DMS153 treated with DMSO at 0.1 percent for 48 hours (cell line): ENCODE measurements at regions not wholly inside any gene's neighbourhood (a gene's known extent, or its start where the extent isn't known, plus 50 kb on each side); places are given as distances from the start of the nearest gene placed in this dataset.

Experiments used
- DNase-seq: peaks from one replicate; lab custom pipeline; 2025; ENCODE audit not compliant: unreplicated experiment; lab: John Stamatoyannopoulos, UW

DNA sequence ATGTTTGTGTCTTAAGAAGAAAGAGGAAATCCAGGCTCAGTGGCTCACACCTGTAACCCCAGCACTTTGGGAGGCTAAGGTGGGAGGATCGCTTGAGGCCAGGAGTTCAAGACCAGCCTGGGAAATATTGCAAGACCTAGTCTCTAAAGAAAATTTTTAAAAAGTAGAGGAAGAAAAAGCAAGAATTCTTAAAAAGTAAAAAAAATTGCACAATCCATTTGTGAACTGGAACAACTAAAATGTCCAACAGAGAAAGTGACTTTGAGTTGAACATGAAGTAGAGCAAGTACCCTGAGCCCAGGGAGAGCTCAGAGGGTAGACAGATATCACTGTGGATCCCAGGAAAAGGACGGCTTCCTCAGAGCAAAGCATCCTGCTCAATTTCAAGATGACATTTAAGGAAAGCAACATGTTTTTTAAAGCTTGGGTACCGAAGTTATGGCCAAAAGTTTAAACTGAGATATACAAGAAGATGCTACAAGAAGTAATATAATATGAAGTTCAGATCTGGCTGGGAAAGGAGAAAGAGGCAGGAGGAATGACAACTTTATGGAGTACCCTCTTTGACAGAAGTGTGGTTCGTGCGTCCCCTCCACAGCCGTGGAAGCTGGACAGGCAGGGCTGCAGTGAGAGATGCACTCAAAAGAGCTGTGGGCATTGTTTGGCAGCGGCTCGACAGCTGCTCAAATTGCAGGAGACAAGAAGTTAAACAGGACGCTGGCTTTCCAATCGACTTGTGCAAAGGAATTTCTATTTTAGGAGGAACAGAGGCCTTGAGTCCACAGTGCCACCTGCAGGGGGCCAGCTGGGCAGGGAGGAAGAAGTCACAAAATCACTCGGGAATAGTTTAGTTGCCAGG is 201.3 kb downstream of the JCAD start:
- DNase-seq, result no peak

DNA sequence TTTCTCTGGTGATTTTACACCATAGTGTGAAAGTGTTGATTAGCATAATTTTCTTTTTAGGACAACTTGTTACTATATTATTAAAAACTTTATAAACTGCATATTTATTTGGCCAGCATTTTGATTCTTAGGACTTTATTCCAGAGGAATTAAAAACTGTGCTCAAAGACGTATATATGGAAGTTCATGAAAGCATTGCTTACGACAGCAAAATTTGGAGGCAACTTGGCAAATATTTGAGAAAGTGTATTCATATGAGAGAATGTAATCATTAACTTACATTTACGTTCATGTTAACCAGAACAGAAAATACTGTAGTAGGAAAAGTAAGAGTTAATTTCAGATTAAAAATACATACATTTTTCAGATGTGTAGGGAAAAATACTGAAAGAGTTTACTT is 203.1 kb downstream of the JCAD start:
- DNase-seq, result no peak

DNA sequence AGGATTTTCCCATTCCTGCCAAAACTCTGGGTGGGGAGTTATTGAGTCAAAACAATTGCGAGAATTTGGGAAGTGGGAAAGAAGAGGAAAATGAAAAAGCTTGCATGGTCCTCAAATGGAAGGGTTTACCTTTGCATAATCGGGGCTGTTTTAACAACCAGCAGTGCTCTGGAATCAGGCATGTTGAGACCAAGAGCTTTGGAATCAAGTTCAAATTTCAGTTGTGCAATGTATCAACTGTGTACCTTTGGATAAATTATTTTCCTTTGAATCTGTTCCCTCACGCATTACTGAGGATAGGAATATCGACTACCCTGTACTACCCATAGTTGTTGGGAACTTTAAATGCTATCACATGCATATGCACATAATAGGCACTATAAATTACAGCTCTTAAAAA is 205.5 kb downstream of the JCAD start:
- DNase-seq, result no peak

DNA sequence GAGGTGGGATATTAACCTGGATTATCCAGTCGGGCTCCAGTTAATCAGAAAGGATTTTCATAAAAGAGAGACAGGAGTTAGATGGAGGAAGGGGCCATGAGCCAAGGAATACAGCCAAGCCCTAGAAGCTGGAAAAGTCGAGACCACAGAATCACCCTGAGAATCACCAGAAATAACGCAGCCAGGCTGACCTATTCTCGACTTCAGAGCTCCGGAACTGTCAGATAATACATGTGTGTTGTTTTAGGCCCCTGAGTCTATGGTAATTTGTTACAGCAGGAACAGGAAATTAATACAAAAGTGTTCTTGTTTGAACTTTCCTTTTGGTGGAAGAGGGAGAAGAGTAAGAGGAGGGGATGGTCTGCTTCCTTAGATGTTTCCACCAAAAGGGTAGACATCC is 208.1 kb downstream of the JCAD start:
- DNase-seq, result no peak

DNA sequence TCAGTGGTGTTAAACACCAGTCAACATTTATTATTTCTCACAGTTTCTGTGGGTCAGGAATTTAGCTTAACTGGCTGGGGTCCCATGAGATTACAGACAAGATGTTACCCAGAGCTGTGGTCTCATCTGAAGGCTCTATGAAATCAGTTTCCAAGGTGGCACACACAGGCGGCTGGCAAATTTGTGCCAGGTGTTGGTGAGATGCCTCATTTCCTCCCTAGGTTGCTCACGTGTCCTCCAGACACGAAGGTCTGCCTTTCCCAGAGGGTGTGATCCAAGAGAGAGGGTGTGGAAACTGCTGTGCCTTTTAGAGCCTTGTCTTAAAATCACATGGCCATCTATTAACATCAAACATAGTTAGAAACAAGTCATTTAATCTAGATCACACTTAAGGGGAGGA is 209.0 kb downstream of the JCAD start:
- no peak for DNase-seq

DNA sequence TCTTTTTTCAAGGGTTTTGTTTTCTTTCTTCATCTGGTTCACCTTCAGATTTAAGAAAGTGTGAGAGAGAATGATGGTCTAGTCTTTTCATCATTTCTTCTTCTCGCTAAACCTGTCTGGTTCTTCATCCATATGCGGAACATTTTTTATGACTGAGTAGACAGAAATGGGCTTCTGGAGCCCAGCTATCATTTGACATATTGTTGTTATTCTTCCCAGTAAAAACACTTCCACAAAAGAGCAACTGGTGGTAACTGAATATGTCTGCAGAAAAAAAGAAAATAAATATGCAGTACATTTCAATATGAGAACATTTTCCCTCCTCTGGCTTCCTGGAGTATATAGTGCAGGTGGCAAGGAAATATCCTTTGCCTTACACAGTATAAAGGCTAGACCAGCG is 209.5 kb downstream of the JCAD start:
- no peak for DNase-seq

DNA sequence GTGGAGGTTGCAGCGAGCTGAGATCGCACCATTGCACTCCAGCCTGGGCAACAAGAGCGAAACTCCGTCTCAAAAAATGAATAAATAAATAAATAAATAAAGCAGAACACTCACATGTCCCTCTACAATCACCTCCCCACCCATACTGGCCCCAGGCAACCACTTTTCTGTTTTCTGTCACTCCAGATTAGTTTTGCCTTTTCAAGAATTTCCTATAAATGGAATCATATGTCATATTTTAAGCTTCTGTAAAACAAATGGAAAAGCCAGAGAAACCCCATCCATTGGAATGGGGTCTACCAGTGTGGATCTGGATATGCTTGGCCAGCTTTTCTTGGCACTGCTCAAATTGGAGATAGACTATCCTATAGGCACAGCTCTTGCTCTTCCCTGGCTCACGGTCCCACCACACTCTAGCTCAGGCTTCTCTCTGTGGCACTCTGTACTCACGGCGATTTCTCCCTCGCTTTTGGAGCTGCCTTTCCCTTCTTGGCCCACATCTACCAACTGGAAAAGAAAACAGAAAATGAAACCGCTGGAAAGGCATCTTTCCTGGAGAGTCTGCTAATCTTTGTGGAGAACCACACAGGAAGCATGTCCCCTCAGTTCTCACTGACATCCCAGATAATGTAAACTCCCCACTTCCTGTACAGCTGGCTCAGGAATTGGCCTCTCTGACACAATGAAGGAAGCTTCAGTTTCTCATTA is 210.1 kb downstream of the JCAD start:
- no peak for DNase-seq

DNA sequence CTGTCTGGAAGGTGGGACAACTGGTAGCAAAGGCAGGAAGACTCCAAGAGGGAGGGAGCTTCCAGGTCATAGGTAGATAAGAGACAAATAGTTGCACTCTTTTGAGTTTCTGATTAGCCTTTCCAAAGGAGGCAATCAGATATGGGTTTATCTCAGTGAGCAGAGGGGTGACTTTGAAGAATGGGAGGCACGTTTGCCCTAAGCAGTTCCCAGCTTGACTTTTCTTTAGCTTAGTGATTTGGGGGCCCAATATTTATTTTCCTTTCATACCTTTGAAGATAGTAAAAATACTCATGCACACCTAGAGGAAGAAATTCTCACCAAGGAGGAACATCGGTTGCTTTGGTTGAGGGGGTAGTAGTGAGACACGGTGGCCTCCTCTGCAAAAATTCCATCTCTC is 212.1 kb upstream of the SVIL start:
- DNase-seq, result no peak

DNA sequence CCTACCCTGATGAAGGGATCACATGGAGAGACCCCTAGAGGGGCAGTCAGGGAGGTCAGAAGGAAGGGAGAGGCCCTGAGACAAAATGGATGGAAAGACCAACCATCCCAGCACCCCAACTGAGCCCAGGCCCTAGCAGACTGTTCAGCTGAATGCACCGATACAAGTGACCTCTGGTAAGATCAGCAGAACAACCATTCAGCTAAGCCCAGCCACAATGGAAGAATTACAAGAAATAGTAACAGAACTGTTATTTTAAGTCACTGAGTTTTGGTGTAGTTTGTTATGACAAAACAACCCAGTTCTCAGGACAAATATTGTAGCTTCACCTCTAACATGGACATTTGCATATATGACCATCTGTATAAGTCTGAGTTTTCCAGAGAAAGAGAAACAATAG is 210.4 kb upstream of the SVIL start:
- no peak for DNase-seq

DNA sequence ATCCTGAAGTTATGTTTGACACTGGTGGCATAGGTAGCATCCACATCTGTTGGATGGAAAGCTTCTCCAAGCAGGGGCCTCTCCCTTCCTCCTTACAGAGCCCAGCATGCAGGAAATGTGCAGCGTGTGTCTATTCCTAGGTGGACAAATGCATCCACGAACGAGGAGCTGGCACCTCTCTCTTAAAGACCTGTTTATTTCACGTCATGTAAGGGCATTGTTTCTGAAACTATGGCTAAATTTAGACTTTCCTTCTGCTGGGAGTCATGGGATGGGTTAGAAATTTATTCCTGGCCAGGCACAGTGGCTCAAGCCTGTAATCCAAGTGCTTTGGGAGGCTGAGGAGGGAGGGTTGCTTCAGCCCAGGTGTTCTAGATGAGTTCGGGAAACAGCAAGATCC is 208.4 kb upstream of the SVIL start:
- DNase-seq, result no peak

DNA sequence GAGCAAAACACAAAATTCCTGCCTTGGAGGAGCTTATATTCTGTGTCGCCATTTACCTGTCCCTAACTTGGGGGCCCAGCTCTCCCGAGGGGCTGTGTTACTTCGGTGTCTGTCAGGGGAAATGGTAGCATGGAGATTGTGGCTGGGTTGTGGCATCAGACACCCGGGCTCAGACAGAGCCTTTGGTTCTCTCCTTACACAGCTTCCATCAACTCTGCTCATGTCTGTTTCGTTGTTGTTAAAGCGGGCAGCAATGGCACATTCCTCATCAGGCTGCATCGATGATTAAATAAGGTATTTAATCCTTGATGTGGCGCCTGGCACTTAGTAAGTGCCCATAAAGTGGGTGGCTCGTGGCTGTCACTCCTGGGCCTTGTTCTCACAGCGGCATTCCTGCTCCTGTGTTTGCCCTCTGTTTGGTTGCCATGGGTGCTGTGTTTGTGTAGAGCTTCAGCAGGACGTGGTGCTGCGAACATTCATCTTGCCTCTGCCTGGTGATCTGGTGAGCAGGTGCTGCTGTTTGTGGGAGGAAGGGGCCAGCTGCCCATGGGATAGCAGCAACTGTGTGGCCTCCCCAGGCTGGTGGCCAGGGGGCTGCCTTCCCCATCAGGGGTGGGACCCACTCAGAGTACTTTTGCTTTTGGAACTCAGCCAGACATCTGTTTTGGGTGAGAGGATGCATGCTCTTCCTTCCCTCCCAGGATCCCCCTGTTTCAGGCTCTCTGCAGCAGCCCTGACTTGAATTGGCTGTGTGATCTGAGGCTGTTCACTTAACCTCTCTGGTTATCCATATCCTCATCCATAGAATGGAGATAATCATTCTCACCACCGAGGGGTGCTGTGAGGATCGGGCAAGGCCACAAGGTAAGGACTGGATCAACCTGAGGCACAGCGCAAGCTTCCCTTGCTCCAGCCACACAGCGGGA is 207.2 kb upstream of the SVIL start:
- DNase-seq, result peak; percentile 49

DNA sequence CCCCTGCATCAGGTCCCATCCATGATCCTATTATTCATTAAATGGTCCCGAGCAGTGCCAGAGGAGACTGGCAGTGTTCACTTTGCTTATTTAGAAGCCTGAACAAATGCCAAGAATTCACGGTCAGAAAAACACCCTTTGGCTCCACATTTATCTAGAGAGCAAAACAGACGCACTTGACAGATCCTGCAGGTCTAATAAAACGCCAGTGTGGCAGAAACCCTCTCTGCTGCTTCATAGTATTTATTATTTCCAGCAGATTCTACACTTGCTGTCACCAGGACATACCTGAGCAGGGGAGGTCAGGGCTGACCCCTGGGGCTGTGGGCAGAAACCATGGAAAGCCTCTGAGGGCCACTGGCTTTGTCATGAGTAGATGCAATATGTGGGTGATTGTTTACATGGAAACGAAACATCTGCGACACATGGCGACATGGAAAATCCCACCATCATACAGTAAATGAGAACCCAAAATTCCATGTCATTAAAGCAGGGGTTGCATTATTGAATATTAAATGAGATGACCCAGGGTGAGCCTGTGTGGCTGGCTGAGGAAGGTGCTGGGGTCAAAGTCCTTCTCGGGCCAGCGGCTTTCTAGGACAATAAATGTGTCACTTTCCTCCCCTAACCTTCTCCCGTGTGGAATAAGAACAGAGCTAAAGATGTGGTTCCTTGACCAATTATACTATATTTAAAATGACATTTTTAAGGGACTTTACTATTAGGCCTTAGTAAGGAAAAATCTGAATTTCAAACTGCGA is 205.9 kb upstream of the SVIL start:
- DNase-seq, result no peak

DNA sequence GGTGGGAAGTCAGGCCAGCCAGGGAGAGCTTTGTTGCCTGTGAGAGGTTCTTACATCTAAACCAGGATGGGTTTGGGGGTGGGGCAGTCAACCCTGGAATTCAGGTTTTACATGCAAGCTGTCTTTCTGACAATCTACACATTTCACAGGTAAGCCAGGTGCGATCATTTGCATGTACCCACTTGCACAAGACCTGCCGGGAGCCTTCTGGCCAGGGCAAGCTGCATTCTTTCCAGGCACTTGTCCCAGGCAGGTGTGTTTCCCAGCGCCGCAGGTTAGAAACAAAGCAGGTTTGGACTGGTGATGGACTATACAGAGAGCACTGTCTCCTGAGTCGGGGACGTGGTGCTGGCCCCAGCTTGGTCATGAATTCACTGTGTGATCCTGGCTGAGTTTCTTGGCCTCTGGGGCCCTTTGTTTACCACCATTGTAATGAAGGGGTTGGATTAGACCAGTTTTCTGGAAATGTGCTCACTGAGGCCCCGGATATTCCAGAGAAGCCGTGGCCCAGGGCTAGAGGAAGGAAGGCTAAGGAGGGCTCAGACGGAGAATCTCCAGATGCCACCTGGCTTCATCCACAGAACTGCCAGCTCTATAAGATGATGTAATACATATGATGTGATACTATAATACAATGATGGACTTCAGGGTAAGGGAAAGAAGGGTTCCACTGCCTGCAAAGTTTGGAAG is 205.2 kb upstream of the SVIL start:
- DNase-seq, result no peak

DNA sequence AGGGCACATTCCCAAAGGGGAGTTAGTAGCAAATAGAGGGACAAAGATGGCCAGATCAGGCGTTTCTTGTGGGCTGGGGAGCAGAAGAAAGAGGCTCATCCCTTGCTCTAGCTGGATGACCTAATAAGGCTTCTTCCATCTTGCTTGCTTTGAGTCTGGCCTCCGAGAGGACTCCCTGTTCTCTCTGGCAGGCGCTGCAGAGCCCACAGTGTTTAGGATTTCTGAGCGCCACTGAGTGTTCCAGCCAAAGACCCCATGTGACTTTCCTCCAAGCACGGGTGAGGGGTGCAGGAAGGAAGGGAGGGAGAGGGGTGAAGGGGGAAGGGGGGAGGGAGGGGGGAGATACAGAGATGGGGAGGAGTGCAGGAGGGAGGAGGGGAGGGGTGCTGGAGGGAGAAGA is 203.8 kb upstream of the SVIL start:
- DNase-seq, result no peak

DNA sequence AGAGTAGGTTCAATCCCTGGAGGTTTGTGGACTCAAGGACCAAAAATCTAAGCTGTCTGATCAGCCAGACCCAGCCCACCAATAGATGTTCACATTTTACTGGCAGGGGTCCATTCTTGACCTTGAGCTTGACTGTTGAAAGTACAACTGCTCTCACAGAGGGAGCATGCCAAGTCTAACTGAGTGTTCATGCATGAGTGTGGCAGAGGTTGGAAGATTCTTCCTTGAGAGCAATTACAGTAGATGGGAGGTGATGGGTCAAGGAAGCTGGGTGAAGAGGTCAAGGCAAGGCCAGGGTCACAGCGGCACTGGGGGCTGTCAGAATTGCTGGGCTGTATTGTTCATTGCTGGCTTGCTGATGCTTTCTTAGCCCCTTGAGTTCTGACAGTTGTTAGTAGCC is 202.8 kb upstream of the SVIL start:
- no peak for DNase-seq

DNA sequence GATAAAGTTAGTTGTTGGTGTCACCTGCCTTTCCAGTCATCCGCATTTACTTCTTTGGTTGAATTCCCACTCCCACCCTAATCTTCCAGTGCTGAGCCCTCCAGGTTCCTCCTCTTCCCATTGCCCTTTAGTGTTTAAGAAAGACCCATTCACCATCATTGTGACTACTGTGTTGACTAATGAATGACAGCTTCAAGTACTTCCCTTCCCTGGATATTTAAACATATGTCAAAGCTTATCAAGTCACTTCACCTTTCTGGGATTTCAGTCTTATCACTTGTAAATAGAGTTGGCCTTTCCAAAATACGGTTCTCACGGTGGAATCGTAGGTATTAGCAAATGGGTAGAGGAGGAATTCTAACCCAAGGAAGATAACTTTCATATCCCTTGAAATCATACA is 201.6 kb upstream of the SVIL start:
- no peak for DNase-seq

DNA sequence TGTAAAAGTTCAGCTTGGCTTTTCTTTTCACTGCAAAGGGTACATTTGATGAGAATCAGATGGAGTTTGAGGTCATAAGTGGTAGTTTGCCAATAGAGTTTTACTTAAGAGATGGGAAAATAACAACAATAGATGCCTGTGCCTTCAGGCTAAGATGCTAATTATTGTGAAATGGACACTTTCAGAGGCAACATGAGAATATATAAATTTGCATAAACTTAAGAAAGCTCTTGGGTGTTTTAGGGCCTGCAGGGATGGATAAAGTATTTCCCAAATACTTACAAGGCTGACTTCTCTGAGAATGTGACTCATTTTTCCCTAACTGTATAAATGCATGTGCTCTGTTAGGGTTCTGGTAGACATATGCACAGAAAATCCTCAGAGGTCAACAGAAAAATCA is 200.3 kb upstream of the SVIL start:
- no peak for DNase-seq

DNA sequence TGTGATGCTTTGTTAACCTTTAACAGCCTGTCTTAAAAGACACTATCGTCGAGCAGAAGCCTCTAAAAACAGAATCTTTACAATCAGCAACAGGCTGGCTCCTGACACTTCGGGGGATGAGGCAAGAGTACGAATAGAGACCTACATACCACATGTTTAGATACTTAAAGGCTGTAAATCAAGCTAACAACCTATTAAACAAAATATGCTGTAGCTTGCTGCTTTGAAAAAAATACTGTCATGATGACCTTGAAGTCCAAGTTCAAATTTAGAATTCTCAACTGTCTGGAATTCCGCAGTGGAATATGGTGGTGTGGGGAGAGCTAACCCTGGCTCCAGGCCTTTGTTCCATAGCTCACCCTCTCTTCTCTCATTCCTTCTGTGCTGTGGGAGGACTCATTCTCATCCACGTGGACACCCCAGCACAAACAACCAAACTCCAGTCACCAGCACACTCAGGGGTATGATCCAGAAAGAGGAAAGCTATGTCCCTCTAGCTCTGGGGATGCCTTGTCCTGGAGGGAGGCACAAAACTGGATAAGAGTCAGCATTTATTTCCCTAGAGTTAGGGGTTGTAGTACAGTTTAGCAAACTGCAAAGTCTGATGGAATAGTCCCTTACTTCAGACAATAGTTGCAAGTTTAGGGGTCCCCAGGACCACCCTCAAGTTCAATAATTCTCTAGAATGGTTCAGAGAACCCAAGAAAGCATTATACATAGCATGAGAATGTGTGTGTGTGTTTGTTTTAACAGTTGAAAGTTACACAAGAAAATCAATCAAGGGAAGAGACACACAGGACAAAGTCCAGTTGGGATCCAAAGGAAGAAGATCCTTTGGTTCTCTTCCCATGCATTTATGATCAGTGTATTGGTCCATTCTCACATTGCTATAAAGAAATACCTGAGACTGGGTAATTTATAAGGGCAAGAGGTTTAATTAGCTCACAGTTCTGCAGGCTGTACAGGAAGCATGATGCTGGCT is 196.1 kb upstream of the SVIL start:
- DNase-seq, result no peak

DNA sequence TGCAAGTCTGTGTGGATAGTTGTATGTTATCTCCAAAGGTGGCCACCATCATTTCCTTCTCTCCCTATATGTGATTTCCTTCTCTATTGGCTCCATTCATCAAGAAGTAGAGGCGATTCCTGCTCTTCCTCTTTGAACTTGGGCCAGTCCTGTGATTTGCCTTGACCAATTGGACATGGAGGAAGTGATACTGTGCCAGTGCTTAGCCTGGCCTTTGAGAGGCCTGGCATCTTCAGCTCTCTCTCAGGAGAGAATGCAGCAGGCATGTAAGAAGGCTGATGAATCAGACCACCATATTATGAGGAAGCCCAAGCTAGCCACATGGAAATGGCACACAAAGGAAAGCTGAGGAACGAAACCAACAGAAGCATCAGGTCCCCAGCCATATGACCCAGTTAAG is 195.0 kb upstream of the SVIL start:
- DNase-seq, result no peak
